HG02973 (cell line): ENCODE measurements at regions not wholly inside any gene's neighbourhood (a gene's known extent, or its start where the extent isn't known, plus 50 kb on each side); places are given as distances from the start of the nearest gene placed in this dataset.
"Not testable (repeated sequence)": the region's sequence is repeated elsewhere in the genome, so short reads cannot be mapped to it uniquely, and the experiment has no call there.

ENCODE experiments used
- ATAC-seq: cut with Tn5 transposase; IDR thresholded peaks from one replicate; pipeline ENCODE4 v1.9.1; 2021; ENCODE audit warnings: moderate library complexity; ENCODE audit not compliant: unreplicated experiment

DNA sequence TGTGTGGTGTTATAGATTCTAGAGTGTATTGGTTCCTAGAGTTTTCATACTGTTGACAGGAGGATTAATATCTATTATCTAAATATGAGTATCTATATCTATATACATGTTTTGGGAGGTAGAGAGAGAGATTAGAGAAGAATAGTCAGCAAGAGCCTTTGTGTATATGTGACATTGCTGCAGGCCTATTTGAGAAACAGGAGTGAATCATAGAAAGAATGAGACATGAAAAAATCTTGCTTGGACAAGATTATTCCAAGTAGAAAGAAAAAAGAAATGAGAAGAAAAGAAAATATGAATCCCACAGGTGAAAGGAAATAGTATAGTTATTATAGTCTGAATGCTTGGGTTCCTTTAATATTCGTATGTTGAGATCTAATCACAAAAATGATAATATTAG, 720.4 kb downstream of the RERGL start:
- ATAC-seq, result no peak

GRCh38 chr12:17361224-17361623, 728.8 kb downstream of the RERGL start:
- ATAC-seq, result no peak

- no peak for ATAC-seq
Measured at GRCh38 chr12:17358835-17359234, 731.2 kb downstream of the RERGL start.

DNA sequence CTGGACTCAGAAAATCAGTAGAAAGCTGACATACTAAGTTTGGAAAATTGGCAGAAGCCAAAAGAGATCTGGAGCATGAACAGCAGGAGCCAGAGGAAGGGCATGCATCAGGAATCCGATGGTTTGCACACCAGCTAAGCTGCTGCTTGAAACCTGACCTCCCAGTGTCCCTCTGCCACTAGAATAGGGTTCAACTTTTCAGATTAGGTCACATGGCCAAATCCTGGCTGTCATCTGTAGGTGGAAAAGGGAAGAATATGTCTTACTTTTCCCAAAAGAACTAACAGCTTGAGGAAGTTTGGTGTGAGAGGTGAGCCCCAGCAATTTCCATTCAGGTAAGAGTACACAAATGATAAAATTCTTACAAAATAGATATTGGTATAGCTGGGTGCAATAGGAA, 732.6 kb downstream of the RERGL start:
- no peak for ATAC-seq

DNA sequence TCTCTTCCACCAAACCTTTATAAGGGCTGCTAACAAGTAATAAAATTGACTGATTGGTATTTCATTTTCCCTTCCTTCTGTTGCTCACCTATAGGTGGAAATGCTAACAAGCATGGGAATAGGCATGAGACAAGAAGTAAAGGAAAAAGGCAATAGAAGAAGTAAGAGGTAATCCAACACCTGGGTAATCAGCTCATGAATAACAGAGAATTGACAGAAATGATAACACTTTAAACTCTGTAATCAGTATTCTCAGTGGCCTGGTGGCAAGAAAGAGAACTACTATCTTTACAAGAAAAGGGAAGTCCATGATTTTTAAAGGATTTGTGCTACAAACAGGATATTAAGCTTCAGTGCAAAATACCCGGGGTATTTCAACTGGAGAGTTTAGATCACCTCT, 737.8 kb downstream of the RERGL start:
- no peak for ATAC-seq

DNA sequence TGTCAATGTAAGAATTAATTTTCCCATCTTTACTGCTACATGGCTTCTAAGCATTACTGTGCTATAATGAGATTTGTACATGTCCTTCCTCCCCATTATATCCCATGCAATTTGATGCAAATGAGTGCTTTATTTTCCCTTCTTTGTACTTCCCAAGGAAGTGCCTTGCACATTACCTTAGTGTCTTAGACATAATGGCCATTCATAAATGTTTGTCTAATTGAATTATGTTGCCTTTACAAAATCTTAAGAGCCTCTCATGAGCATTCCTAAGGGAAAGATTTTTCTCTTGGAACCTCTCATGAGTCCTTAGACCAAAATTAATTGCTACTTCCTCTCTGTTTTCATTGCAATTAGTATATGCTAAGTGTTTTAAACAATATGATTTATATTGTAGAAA, 741.7 kb downstream of the RERGL start:
- no peak for ATAC-seq

DNA sequence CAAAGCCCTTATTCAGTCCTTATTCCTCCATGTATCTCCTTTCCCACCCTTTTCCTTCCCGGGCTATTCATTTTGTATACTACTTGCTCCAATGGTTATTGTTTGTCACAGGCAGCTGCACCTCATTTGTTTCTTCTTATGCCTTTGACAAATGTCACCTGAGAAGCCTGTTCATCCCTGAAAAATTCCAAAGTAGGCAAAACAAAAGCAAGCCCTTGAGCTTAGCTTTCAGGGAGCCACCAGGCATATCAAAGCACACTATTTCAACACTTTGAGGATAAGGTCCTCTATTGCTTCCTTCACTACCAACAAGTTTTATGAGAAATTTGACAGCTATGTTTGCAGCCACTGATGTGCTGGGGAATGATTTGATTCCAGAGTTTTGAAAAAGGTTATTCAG, 738.7 kb upstream of the LMO3 start:
- ATAC-seq, result no peak

- no peak for ATAC-seq
Measured at GRCh38 chr12:17342381-17342961, 736.5 kb upstream of the LMO3 start.

DNA sequence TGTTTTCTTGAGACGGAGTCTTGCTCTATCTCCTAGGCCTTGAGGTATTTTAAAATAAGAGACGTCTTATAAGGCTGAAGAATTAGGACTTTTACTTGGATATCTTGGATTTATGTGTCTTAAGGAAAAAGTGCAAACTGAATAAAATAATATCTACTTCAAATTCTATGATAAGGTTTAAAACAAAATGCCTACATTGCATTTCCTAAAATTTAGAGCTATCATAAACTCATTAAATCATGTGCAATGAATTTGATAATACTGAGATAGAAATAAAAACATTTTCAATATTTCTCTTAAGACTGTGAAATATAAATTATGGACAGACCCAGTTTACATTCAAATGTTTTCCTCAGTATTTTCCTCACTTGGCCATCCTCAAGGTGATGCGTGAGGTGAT, 729.5 kb upstream of the LMO3 start:
- ATAC-seq, result no peak

GRCh38 chr12:17334784-17335183, 728.8 kb upstream of the LMO3 start:
- ATAC-seq, result no peak

DNA sequence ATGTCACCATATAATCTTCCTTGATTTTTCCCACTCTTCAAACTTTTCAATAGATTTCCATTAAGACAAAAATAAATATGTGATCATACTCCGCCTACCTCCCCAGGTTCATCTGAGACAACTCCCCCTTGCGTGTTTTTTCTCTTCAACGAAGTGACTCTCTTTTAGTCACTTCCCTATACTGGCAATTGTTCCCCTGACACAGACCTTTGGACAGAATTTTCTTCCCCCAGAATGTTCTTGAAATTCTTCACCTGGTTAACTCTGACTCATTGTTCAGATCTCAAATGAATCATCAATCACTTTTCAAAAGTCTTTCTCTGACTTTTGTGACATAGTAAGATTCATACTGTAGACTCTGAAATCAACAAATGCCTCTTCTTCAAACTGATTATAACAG, 727.3 kb upstream of the LMO3 start:
- no peak for ATAC-seq

GRCh38 chr12:17326649-17327048, 720.7 kb upstream of the LMO3 start:
- no peak for ATAC-seq

- ATAC-seq, result no peak
Measured at GRCh38 chr12:17322090-17322489, 716.1 kb upstream of the LMO3 start.

GRCh38 chr12:17304503-17305347, 698.8 kb upstream of the LMO3 start:
- no peak for ATAC-seq

- ATAC-seq, result no peak
Measured at GRCh38 chr12:17302001-17302400, 696.0 kb upstream of the LMO3 start.

DNA sequence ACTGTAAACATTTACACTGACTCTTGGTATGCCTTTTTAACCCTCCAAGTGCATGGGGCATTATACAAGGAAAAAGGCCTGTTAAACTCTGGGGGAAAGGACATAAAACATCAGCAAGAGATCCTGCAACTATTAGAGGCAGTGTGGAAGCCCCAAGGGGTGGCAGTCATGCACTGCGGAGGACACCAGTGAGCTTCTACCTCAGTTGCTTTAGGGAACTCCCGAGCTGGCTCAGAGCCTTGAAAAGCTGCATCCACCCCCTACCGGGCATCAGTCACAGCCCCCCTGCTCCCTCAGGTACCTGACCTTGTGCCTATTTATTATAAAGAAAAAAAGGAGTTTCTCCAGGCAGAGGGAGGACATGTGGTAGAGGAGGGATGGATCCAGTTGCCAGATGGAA, 695.6 kb upstream of the LMO3 start:
- ATAC-seq, result no peak

DNA sequence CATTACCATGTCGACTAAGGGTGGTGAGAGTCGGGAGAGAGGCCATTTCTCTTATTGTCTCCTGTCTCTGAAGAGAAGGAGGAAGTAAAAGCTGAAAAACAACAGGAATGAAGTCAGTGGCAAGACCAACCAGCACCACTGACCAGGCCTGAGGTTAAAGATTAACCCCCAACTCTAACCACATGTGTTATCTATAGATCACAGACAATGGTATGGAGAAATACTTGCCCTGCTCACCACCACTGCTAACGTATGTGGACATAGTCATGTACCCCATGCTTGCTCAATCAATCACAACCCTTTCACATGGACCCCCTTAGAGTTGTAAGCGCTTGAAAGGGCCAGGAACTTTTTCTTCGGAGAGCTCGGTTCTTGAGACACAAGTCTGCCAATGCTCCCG, 690.9 kb upstream of the LMO3 start:
- ATAC-seq, result no peak

DNA sequence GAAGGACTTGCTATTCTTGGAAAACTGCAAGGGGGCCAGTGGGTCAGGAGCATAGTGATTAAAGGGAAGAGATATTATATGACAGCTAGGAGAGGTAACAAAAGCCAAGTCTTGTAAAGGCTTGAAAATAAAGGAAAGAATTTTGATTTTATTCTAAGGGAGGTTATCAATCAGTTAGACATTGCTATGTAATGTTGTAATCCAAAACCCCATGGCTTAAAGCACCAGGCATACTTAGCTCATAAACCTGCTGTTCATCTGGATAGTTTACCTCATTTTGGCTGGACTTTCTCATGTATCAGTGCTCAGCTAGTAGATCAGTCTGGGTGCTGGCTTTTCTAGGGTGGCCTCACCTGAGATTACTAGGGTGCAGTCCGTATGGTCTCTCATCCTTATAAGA, 680.9 kb upstream of the LMO3 start:
- no peak for ATAC-seq

GRCh38 chr12:17284873-17285272, 678.9 kb upstream of the LMO3 start:
- no peak for ATAC-seq

- ATAC-seq, result no peak
Measured at GRCh38 chr12:17283563-17283962, 677.6 kb upstream of the LMO3 start.

DNA sequence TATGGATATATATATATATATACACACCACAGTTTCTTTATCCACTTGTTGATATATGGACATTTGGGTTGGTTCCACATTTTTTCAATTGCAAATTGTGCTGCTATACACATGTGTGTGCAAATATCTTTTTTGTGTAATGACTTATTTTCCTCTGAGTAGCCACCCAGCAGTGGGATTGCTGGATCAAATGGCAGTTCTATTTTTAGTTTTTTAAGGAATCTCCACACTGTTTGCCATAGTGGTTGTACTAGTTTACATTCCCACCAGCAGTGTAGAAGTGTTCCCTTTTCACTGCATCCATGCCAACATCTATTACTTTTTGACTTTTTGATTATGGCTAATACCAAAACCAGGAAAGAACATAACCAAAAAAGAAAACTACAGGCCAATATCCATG, 676.2 kb upstream of the LMO3 start:
- not testable (repeated sequence) for ATAC-seq

DNA sequence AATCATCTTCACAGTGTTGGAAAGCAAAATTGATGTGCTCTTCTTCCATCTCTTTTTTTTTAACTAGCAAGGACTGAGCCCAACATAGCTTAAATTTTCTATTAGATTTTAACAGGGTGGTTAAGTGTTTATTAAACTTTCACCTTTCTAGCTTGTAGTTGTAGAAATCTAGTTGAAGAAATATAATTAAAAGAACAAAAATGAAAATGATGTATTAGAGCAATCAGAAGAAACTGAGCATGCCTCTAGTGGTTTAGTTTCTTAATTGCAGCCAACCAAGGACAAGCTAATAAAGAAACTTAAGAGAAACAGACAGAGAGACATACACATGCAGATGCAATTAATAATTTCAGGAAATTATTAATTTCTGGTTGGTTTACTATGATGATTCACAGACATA, 673.0 kb upstream of the LMO3 start:
- no peak for ATAC-seq

- no peak for ATAC-seq
Measured at GRCh38 chr12:17276196-17276595, 670.2 kb upstream of the LMO3 start.
